ENCODE measurements at regions not wholly inside any gene's neighbourhood (a gene's known extent, or its start where the extent isn't known, plus 50 kb on each side); places are given as distances from the start of the nearest gene placed in this dataset.
"Not testable (repeated sequence)": the region's sequence is repeated elsewhere in the genome, so short reads cannot be mapped to it uniquely, and the experiment has no call there.

- not testable (repeated sequence) for H3K27ac ChIP-seq
Measured at GRCh38 chr2:131780446-131780845, 252.8 kb downstream of the CCDC74A start.

DNA sequence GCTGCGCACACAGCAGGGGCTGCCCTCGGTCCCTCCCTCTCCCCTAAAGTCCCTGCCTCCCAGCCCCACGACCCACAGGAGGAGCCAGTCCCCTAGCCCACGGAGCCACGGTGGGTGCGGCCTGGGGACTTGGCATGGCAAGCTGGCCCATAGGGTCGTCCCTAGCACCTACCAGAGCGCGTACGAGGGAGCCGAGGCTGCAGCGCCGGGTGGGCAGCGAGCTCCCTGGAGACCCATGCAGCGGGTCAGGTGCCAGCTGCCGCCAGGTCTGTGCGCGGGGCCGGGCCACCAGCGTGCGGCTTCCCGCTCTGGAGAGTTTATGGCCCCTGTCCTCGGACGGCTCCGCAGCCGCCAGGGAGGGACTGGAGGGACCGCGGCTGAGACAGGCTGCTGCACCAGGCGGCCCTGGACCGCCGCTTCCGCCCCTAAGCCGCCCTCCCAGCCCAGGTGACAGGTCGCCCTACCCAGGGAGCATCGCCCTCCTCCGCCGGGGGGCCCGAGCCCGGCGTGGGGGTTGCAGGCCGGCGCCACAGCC, 273.6 kb downstream of the CCDC74A start:
- no peak for TF ChIP-seq ZFX (IDR thresholded peaks at IDR 0.05; ENCODE audit: borderline replicate concordance)
- TF ChIP-seq, protein P1, sequence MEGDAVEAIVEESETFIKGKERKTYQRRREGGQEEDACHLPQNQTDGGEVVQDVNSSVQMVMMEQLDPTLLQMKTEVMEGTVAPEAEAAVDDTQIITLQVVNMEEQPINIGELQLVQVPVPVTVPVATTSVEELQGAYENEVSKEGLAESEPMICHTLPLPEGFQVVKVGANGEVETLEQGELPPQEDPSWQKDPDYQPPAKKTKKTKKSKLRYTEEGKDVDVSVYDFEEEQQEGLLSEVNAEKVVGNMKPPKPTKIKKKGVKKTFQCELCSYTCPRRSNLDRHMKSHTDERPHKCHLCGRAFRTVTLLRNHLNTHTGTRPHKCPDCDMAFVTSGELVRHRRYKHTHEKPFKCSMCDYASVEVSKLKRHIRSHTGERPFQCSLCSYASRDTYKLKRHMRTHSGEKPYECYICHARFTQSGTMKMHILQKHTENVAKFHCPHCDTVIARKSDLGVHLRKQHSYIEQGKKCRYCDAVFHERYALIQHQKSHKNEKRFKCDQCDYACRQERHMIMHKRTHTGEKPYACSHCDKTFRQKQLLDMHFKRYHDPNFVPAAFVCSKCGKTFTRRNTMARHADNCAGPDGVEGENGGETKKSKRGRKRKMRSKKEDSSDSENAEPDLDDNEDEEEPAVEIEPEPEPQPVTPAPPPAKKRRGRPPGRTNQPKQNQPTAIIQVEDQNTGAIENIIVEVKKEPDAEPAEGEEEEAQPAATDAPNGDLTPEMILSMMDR (IDR thresholded peaks at IDR 0.05), result no peak

GRCh38 chr2:131801745-131802350, 274.2 kb downstream of the CCDC74A start:
- TF ChIP-seq, protein P1 (IDR thresholded peaks at IDR 0.05), result peak; percentile 78
- H3K27ac ChIP-seq, result not testable (repeated sequence)

More for the DNA sequence above, 273.6 kb downstream of the CCDC74A start:
- H3K27ac ChIP-seq, result no peak overlapping the region

DNA sequence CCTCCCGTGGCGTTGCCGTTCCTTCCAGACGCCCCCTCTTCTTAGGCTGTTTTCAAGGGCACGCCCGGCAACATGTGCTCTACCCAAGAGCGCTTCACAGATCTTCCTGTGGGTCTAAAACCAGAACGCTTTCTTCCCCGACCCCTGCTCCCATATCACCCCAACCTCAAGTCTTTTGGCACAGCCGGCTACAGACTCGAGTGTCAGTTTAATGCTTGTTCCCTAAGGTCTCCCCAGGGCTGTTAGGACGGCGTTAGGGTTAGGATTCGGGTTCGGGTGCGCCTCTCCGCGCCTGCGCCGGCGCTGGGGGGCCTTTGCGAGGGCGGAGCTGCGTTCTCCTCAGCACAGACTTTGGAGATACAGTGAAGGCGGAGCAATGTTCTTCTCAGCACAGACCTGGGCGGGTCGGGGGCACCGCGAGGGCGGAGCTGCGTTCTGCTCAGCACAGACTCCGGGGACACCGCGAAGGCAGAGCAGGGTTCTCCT, 274.7 kb downstream of the CCDC74A start:
- not testable (repeated sequence) for H3K27ac ChIP-seq

DNA sequence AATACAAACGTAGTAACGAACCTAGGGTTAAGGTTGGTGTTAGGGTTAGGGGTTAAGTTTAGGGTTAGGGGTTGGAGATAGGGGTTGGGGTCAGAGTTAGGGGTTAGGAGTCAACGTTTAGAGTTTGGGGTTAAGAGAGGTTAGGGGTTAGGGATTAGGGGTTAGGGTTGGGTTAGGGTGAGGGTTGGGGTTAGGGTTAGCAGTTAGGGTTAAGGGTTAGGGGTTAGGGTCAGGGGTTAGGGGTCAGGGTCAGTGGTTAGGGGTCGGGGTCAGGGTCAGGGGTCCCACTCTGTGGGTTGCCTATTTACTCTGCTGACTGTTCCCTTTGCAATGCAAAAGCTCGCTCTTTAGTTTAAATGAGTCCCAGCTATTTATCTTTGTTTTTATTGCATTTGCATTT, 275.5 kb downstream of the CCDC74A start:
- H3K27ac ChIP-seq, result not testable (repeated sequence)

DNA sequence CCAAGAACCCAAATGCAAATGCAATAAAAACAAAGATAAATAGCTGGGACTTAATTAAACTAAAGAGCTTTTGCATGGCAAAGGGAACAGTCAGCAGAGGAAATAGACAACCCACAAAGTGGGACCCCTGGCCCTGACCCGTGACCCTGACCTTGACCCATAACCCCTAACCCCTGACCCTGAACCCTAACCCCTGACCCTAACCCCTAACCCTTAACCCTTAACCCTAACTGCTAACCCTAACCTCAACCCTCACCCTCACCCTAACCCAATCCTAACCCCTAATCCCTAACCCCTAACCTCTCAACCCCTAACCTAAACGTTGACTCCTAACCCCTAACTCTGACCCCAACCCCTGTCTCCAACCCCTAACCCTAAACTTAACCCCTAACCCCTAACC, 284.9 kb downstream of the CCDC74A start:
- H3K27ac ChIP-seq, result not testable (repeated sequence)

DNA sequence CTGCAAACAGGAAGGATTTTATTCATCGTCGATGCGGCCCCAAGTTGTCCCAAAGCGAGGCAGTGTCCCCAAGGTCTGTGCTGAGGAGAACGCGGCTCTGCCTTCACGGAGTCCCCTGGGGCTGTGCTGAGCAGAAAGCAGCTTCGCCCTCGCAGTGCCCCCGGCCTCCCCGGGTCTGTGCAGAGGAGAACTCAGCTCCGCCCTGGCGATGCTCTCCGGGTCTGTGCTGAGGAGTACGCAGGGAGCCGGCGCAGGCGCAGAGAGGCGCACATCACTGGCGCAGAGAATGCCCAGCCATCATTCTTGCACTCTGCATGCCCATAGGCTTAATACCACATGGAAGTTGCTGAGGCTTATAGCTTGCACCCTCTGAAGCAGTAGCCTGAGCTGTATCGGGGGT, 285.7 kb downstream of the CCDC74A start:
- not testable (repeated sequence) for H3K27ac ChIP-seq

DNA sequence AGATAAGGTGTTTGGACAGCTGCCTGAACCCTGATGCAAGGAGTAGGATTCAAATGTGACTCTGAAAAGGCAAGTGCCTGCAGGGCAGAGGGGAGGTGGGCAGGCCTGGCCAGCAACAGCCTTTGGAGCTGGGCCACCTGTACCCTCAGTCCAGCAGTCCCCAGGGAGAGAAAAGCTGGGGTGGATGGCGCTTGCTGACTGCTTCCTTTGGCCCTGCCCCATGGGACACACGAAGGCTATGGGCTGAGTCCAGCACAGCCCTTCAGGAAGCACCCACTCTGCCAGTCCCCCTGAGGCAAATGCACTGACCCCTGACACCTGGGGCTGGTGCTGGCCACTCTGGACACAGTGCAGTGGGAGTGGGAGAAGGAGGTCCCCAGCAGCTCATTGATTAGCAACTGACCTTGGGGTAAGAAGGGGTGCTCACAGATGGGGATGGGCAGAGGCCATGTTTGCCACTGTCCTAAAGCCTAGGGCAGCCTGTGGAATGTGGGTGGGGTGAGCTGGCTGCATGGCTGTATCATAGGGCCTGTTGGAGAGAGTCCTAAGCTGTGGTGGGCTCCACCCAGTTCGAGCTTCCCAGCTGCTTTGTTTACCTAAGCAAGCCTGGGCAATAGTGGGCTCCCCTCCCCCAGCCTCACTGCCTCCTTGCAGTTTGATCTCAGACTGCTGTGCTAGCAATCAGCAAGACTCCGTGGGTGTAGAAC, 290.7 kb downstream of the CCDC74A start:
- H3K27ac ChIP-seq, result not testable (repeated sequence)

GRCh38 chr2:131822237-131822721, 294.6 kb downstream of the CCDC74A start:
- TF ChIP-seq, protein P1 (IDR thresholded peaks at IDR 0.05), result peak; percentile 11; the same call in 1 of the 2 replicates
- H3K27ac ChIP-seq, result not testable (repeated sequence)

- H3K27ac ChIP-seq, result not testable (repeated sequence)
Measured at GRCh38 chr2:131823058-131823457, 295.4 kb downstream of the CCDC74A start.

GRCh38 chr2:131824986-131825385, 297.3 kb downstream of the CCDC74A start:
- H3K27ac ChIP-seq, result not testable (repeated sequence)
